OCI-LY7 (cell line): ENCODE measurements at regions not wholly inside any gene's neighbourhood (a gene's known extent, or its start where the extent isn't known, plus 50 kb on each side); places are given as distances from the start of the nearest gene placed in this dataset.

Experiments
- CTCF ChIP-seq: fragments of 200-600 bp; sonication (generic); conservative IDR thresholded peaks from 2 replicates; pipeline ENCODE4 v1.5.1; 2014; ENCODE audit warnings: mild to moderate bottlenecking, antibody characterized with exemption, low read length, moderate library complexity, mixed read lengths
- EZH2phosphoT487 ChIP-seq: fragments of 200-600 bp; sonication (generic); IDR thresholded peaks from 2 replicates; pipeline ENCODE4 v1.6.1; 2018; ENCODE audit warnings: low read depth, borderline replicate concordance, mild to moderate bottlenecking, mixed run types, antibody characterized with exemption, low read length, moderate library complexity, mixed read lengths

DNA sequence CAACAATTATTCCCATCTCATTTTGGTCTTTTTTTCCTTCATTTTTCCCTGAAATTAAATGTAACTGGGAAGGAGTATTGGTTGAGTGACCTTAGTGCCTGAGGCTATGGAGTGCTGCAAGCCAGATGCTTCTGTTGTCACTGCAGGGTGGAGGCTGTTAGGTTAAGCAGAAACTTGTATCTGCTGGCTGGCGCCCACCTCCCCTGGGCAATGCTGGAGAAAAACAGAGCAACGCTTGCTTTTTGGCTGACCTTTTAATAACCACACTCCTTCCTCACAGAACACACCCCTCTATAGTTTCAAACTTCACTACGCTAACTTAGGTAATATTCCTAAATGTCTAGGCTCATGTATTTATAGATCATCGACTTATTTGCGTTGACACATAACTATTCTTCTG lies 583.5 kb upstream of the NOVA1 start:
- TF ChIP-seq CTCF, result no peak
- no peak for TF ChIP-seq EZH2phosphoT487
